Keratinocyte (primary cell): ENCODE measurements at regions not wholly inside any gene's neighbourhood (a gene's known extent, or its start where the extent isn't known, plus 50 kb on each side); places are given as distances from the start of the nearest gene placed in this dataset.
A peak's percentile ranks its signal among the peaks of the same experiment; 100 is the strongest.

Source experiments
- DNase-seq: peaks from one replicate; pipeline ENCODE4 v3.0.0-alpha.2; 2011; ENCODE audit warnings: low read depth, missing footprints, low spot score
- FAIRE-seq: peaks from 2 replicates; lab custom pipeline; 2011; peaks lifted over from hg19 to GRCh38; lab: Jason Lieb, UNC
- H2AFZ ChIP-seq: 2 replicates; pipeline ENCODE4 v1.6.0; 2012; ENCODE audit warnings: low read length, control low read depth, inconsistent platforms; ENCODE audit not compliant: control insufficient read depth
- H3K27ac ChIP-seq: 2 replicates; pipeline ENCODE4 v1.5.1; 2011; ENCODE audit warnings: low read length; ENCODE audit not compliant: control insufficient read depth, insufficient read depth
- H3K27me3 ChIP-seq: 3 replicates; pipeline ENCODE4 v1.6.0; 2011; ENCODE audit warnings: low read length; ENCODE audit not compliant: control insufficient read depth, insufficient read depth; ENCODE audit errors: extremely low read depth
- H3K36me3 ChIP-seq, 2 experiments: 2 replicates in 1 of 2; 3 replicates in 1 of 2; pipeline ENCODE4 v1.5.1; 2011; ENCODE audit warnings: low read length in 2 of 2, mild to moderate bottlenecking in 1 of 2; ENCODE audit not compliant: control insufficient read depth in 2 of 2, insufficient read depth in 2 of 2; ENCODE audit errors: extremely low read depth in 1 of 2
- H3K4me1 ChIP-seq: 3 replicates; pipeline ENCODE4 v1.5.1; 2011; ENCODE audit warnings: low read length; ENCODE audit not compliant: control insufficient read depth, insufficient read depth; ENCODE audit errors: extremely low read depth
- H3K4me2 ChIP-seq: 3 replicates; pipeline ENCODE4 v1.6.0; 2011; ENCODE audit warnings: low read depth, low read length; ENCODE audit not compliant: control insufficient read depth, insufficient read depth; ENCODE audit errors: extremely low read depth
- H3K4me3 ChIP-seq, 3 experiments: fragments of 200-600 bp in 1 of 3; sonication (generic) in 1 of 3; 2 replicates in 2 of 3; 3 replicates in 1 of 3; pipeline ENCODE4 v1.5.1; 2011 to 2016; ENCODE audit warnings: low read length in 3 of 3, mild to moderate bottlenecking in 3 of 3, control low read depth in 2 of 3, inconsistent platforms in 1 of 3, low read depth in 1 of 3, mixed read lengths in 1 of 3, mixed run types in 1 of 3, moderate library complexity in 1 of 3; ENCODE audit not compliant: control insufficient read depth in 2 of 3, insufficient read depth in 2 of 3; ENCODE audit errors: extremely low read depth in 1 of 3
- H3K79me2 ChIP-seq: 2 replicates; pipeline ENCODE4 v1.6.0; 2012; ENCODE audit warnings: low read length; ENCODE audit not compliant: control insufficient read depth, insufficient read depth
- H3K9ac ChIP-seq: 3 replicates; pipeline ENCODE4 v1.6.0; 2011; ENCODE audit warnings: low read length; ENCODE audit not compliant: control insufficient read depth, insufficient read depth; ENCODE audit errors: extremely low read depth
- H3K9me1 ChIP-seq: 3 replicates; pipeline ENCODE4 v1.6.0; 2011; ENCODE audit warnings: low read length; ENCODE audit not compliant: control insufficient read depth, insufficient read depth; ENCODE audit errors: extremely low read depth
- H3K9me3 ChIP-seq: 2 replicates; pipeline ENCODE4 v1.5.1; 2012; ENCODE audit warnings: low read depth, low read length; ENCODE audit not compliant: control insufficient read depth
- H4K20me1 ChIP-seq: 3 replicates; pipeline ENCODE4 v1.6.0; 2011; ENCODE audit warnings: low read length; ENCODE audit not compliant: control insufficient read depth, insufficient read depth; ENCODE audit errors: extremely low read depth
- EZH2 ChIP-seq: IDR thresholded peaks from one replicate; pipeline ENCODE4 v1.6.1; 2012; ENCODE audit warnings: inconsistent platforms, mild to moderate bottlenecking, low read length, moderate library complexity
- dilution Hi-C: fragments of 300-500 bp; cut with MboI; formaldehyde crosslinking; loops from one replicate; pipeline ENCODE4 v1.7.0; 2020; ENCODE audit warnings: low sequenced_read_pairs; ENCODE audit not compliant: extremely low pct_ligation_motif_present
- TF ChIP-seq, protein P1 (sequence below), 3 experiments: IDR thresholded peaks in 1 of 3; conservative IDR thresholded peaks in 1 of 3; optimal IDR thresholded peaks in 1 of 3; 2 replicates in 2 of 3; 3 replicates in 1 of 3; pipeline versions ENCODE3 to v1.5.1; 2011; ENCODE audit warnings: low read length in 3 of 3, mild to moderate bottlenecking in 3 of 3, moderate library complexity in 2 of 3, control low read depth in 1 of 3, inconsistent platforms in 1 of 3; ENCODE audit not compliant: insufficient read depth in 2 of 3; ENCODE audit errors: extremely low read depth in 1 of 3

DNA sequence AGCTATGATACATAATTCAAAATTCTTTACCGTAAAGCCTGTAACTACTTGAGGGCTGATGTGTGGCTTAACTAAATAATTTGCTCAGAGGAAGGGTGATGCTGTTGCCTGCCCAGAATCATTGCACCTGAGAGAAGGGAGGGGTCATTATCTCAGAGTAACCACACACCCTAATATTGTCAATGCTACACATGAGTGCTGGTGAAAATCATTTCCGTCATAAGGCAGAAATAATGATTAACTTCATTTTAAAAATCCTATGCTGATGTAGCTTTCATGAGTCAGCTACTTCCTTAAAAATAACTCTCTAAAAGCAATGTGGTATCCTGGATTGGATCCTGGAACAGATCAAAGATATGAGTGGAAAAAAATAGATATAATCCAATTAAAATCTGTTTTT, 146.4 kb upstream of the FAM83B start:
- Histone ChIP-seq H3K9me1 (no peaks in the 10 kb centered on the region), H4K20me1 (no peaks in the 10 kb centered on the region), H3K9ac (no peak overlapping the region), H3K27me3 (no peaks in the 10 kb centered on the region), H3K27ac (peak overlapping the region; percentile 85), H2AFZ (peak overlapping the region; percentile 44), H3K4me2 (peak overlapping the region; percentile 82), H3K79me2 (no peaks in the 10 kb centered on the region), H3K9me3 (no peaks in the 10 kb centered on the region), H3K36me3 (no peaks in the 10 kb centered on the region), H3K4me1 (peaks cover 29% of the 10 kb centered on the region), H3K4me3 (peak overlapping the region in 1 of 3 experiments; percentile 0)
- FAIRE-seq (peak; percentile 32), DNase-seq (peak; percentile 21)
- TF ChIP-seq, protein P1, sequence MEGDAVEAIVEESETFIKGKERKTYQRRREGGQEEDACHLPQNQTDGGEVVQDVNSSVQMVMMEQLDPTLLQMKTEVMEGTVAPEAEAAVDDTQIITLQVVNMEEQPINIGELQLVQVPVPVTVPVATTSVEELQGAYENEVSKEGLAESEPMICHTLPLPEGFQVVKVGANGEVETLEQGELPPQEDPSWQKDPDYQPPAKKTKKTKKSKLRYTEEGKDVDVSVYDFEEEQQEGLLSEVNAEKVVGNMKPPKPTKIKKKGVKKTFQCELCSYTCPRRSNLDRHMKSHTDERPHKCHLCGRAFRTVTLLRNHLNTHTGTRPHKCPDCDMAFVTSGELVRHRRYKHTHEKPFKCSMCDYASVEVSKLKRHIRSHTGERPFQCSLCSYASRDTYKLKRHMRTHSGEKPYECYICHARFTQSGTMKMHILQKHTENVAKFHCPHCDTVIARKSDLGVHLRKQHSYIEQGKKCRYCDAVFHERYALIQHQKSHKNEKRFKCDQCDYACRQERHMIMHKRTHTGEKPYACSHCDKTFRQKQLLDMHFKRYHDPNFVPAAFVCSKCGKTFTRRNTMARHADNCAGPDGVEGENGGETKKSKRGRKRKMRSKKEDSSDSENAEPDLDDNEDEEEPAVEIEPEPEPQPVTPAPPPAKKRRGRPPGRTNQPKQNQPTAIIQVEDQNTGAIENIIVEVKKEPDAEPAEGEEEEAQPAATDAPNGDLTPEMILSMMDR (optimal IDR thresholded peaks at IDR 0.05 in 1 of 3, IDR thresholded peaks at IDR 0.05 in 1 of 3, conservative IDR thresholded peaks at IDR 0.05 in 1 of 3; ENCODE audit: extremely low read depth in 1 of 3, insufficient read depth in 2 of 3, low read length in 3 of 3) = no peak
- no peak for TF ChIP-seq EZH2
- dilution Hi-C loops = no loop called here

DNA sequence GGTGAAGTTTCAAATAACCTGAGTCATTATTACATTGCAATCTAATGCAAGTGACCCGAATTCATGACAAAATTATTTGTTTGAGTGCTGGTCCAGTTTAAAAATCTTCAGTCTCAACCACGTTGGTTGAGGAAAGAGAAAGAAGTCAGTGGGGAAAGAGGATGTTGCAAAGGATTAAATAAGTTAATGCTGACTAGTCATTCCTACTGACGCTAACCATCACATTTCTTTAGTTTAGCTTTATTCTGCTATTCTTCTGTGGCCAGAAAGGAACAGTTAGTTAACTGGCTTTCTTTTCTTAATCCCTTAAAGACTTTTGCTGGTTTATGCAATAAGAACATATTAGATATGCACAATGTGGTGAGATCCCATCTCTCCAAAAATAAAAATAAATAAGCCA, 143.8 kb upstream of the FAM83B start:
- Histone ChIP-seq H3K9ac (no peak overlapping the region), H3K27ac (no peak overlapping the region), H3K79me2 (no peaks in the 10 kb centered on the region), H2AFZ (no peak overlapping the region), H4K20me1 (no peaks in the 10 kb centered on the region), H3K36me3 (no peaks in the 10 kb centered on the region), H3K4me2 (no peak overlapping the region), H3K9me1 (no peaks in the 10 kb centered on the region), H3K9me3 (no peaks in the 10 kb centered on the region), H3K4me1 (peaks cover 25% of the 10 kb centered on the region), H3K27me3 (no peaks in the 10 kb centered on the region), H3K4me3 (no peak overlapping the region)
- TF ChIP-seq, protein P1 (optimal IDR thresholded peaks at IDR 0.05 in 1 of 3, IDR thresholded peaks at IDR 0.05 in 1 of 3, conservative IDR thresholded peaks at IDR 0.05 in 1 of 3; ENCODE audit: extremely low read depth in 1 of 3, insufficient read depth in 2 of 3, low read length in 3 of 3) = no peak
- no peak for TF ChIP-seq EZH2
- DNase-seq = no peak
- FAIRE-seq = peak; percentile 29
- dilution Hi-C loops = no loop called here
